H1 (cell line): ENCODE measurements at regions not wholly inside any gene's neighbourhood (a gene's known extent, or its start where the extent isn't known, plus 50 kb on each side); places are given as distances from the start of the nearest gene placed in this dataset.

Source experiments
- NRF1 ChIP-seq: IDR thresholded peaks from 2 replicates; pipeline ENCODE4 v1.6.1; 2011; ENCODE audit warnings: mild to moderate bottlenecking, low read depth, low read length, improper control_type of control experiment
- RAD21 ChIP-seq, 2 experiments: IDR thresholded peaks in 1 of 2; conservative IDR thresholded peaks in 1 of 2; 2 replicates each; pipeline ENCODE4 v1.6.1; 2011; ENCODE audit warnings: low read depth in 2 of 2, low read length in 2 of 2, improper control_type of control experiment in 1 of 2, inconsistent platforms in 1 of 2, mild to moderate bottlenecking in 1 of 2, moderate library complexity in 1 of 2

GRCh38 chr20:62586799-62587198 lies 55.5 kb upstream of the SLCO4A1 start (continued):
- no peak for TF ChIP-seq RAD21 (IDR thresholded peaks at IDR 0.05 in 1 of 2, conservative IDR thresholded peaks at IDR 0.05 in 1 of 2; ENCODE audit: low read depth in 2 of 2, low read length in 2 of 2)
- TF ChIP-seq NRF1 = no peak
